NCI-H2227 treated with DMSO at 0.1 percent for 48 hours (cell line): ENCODE measurements at regions not wholly inside any gene's neighbourhood (a gene's known extent, or its start where the extent isn't known, plus 50 kb on each side); places are given as distances from the start of the nearest gene placed in this dataset.
"Not testable (repeated sequence)": the region's sequence is repeated elsewhere in the genome, so short reads cannot be mapped to it uniquely, and the experiment has no call there.

Experiments
- DNase-seq: peaks from one replicate; lab custom pipeline; 2025; lab: John Stamatoyannopoulos, UW

DNA sequence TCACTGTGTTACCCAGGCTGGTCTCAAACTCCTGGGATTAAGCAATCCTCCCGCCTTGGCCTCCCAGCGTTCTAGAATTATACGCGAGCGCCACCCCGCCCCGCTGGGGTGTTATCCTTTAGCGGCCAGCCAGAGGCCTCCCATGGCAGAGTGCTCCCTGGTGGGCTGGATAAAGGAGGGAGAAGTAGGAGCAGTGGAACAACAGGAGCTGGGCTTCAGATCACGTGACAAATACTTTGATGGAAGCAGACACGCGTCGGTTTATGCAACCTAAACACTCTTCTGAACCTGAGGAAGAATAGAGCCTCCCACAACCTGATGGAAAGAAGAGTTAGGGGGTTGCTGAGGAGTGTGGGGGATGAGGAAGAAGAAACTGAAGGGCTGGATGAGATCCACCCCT lies 2114.0 kb downstream of the TP53TG3F start:
- DNase-seq: peak; percentile 29

- peak; percentile 31 for DNase-seq
These were observed 2114.6 kb downstream of the TP53TG3F start for GRCh38 chr16:35574011-35574410.

- peak; percentile 11 for DNase-seq
These were observed 2115.3 kb downstream of the TP53TG3F start for GRCh38 chr16:35574454-35575431.

DNA sequence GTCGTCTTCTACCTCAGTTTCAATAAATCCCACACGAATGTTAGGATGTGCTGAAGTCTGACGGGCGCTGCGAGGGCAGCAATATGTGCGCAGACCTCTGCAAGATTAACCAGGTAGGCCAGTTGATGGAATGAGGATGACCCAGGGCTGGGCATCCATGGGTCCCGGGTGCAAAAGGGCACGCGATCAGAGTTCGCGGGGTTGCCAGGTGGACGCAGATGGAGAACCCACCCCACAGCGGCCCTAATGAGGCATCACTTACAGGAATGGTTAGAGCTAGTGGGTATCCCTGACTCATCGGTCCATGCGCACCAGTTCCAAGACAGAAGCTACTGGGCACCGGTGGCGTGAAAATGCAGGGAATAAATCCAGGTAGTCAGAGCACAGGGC lies 2116.0 kb downstream of the TP53TG3F start:
- DNase-seq: no peak

- no peak for DNase-seq
These were observed 2126.0 kb downstream of the TP53TG3F start for GRCh38 chr16:35585411-35585810.

DNA sequence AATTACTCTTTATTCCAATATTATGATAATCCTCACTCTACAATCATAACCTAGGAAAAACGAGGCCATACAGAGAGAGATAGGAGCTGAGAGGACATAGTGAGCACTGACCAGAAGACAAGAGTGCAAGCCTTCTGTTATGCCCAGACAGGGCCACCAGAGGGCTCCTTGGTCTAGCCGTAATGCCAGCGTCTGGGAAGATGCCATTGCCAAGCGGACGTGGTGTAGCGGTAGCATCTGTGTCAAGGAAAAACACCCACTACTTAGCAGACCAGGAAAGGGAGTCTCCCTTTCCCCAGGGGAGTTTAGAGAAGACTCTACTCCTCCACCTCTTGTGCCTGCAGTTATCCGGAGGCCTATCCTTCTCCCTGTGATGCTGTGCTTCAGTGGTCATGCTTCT lies 2131.5 kb downstream of the TP53TG3F start:
- not testable (repeated sequence) for DNase-seq

- DNase-seq: no peak
These were observed 2137.1 kb downstream of the TP53TG3F start for GRCh38 chr16:35596467-35596866.

- peak; percentile 69 for DNase-seq
These were observed 2139.4 kb downstream of the TP53TG3F start for GRCh38 chr16:35598696-35599332.

GRCh38 chr16:35599429-35600160 lies 2140.2 kb downstream of the TP53TG3F start:
- DNase-seq: no peak

GRCh38 chr16:35600161-35600555 lies 2140.7 kb downstream of the TP53TG3F start:
- not testable (repeated sequence) for DNase-seq

DNA sequence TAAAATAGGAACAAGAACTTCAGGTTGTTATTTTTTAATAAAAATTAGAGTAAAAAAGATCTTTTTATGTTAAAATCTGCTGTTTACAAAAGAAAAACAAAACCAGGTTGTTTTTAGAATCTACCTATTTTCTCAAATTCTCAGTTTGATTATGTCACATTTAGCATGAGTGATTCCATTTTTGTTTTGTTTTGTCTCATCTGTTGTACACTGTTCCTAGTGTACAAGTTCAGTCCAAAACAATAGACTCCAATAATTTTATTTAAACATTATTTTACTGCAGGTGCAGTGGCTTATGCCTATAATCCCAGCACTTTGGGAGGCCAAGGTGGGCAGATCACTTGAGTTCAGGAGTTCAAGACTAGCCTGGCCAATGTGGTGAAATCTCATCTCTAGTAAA lies 2142.7 kb downstream of the TP53TG3F start:
- no peak for DNase-seq

- not testable (repeated sequence) for DNase-seq
These were observed 2144.0 kb downstream of the TP53TG3F start for GRCh38 chr16:35603371-35603770.

- no peak for DNase-seq
These were observed 2146.5 kb downstream of the TP53TG3F start for GRCh38 chr16:35605921-35606320.

- DNase-seq: not testable (repeated sequence)
These were observed 2155.5 kb downstream of the TP53TG3F start for GRCh38 chr16:35614883-35615282.

- not testable (repeated sequence) for DNase-seq
These were observed 2159.8 kb downstream of the TP53TG3F start for GRCh38 chr16:35619176-35619575.

GRCh38 chr16:35626041-35626440 lies 2166.6 kb downstream of the TP53TG3F start:
- DNase-seq: no peak

DNA sequence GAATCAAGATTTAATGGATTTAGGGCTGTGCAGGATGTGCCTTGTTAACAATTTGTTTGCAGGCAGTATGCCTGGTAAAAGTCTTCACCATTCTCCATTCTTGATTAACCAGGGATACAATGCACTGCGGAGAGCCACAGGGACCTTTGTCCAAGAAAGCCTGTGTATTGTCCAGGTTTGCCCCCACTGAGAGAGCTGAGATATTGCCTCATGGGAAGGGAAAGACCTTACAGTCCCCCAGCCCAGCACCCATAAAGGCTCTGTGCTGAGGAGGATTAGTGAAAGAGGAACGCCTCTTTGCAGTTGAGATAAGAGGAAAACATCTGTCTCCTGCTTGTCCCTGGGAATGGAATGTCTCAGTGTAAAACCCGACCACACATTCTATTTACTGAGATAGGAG lies 2169.6 kb downstream of the TP53TG3F start:
- no peak for DNase-seq

DNA sequence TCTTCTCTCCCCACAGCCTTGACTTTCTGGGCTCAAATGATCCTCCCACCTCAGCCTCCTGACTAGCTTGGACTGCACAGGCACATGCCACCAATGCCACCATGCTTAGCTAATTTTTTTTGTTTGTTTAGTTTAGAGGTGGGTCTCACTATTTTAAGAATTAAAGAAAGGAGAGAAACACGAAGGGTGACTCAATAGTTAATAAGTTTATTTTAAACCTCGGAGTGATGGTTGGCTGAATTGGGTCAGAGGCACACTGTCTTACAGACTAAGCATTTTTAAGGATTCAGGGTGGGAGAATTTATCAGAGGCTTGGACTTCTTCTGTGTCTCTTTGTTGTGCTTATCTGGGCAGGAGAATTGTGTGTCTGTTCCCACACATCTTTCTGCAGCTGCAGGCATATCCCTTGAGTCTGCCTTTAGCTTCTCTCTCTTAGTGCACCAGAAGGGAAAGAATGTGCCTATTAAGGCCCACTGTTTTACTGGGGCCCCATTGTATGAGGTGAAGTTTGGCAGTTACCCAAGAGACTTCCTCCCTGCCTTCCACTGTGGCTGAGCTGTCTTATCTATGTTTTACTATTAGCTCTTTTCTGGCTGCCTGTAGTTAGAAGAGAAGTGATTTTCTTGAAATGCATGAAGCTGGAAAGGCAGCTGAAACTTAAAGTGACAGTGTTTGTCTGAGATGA lies 2172.0 kb downstream of the TP53TG3F start:
- no peak for DNase-seq

- no peak for DNase-seq
These were observed 2177.2 kb downstream of the TP53TG3F start for GRCh38 chr16:35636480-35637230.

- DNase-seq: no peak
These were observed 2178.3 kb downstream of the TP53TG3F start for GRCh38 chr16:35637683-35638082.
